Osteocyte (in vitro differentiated cells): ENCODE measurements at regions not wholly inside any gene's neighbourhood (a gene's known extent, or its start where the extent isn't known, plus 50 kb on each side); places are given as distances from the start of the nearest gene placed in this dataset.

Experiments
- DNase-seq: peaks from one replicate; pipeline ENCODE4 v3.0.0; 2021; ENCODE audit warnings: mixed read lengths; ENCODE audit not compliant: unreplicated experiment; ENCODE audit errors: extremely low spot score
- H3K27ac Mint-ChIP-seq: one replicate; pipeline ENCODE4 v1.8.0; 2021; ENCODE audit warnings: mild to moderate bottlenecking, mixed read lengths; ENCODE audit not compliant: unreplicated experiment
- H3K27me3 Mint-ChIP-seq: one replicate; pipeline ENCODE4 v1.8.0; 2021; ENCODE audit warnings: mixed read lengths; ENCODE audit not compliant: unreplicated experiment
- H3K36me3 Mint-ChIP-seq: one replicate; pipeline ENCODE4 v1.8.0; 2021; ENCODE audit warnings: mixed read lengths; ENCODE audit not compliant: unreplicated experiment
- H3K4me1 Mint-ChIP-seq: one replicate; pipeline ENCODE4 v1.8.0; 2021; ENCODE audit warnings: mixed read lengths; ENCODE audit not compliant: unreplicated experiment
- H3K4me3 Mint-ChIP-seq: one replicate; pipeline ENCODE4 v1.8.0; 2021; ENCODE audit warnings: mild to moderate bottlenecking, moderate library complexity, mixed read lengths; ENCODE audit not compliant: unreplicated experiment
- H3K9me3 Mint-ChIP-seq: one replicate; pipeline ENCODE4 v1.8.0; 2021; ENCODE audit warnings: mixed read lengths; ENCODE audit not compliant: unreplicated experiment
- CTCF ChIP-seq: fragments of 200-600 bp; sonication (generic); IDR thresholded peaks from 2 replicates; pipeline ENCODE4 v1.5.0; 2021; ENCODE audit warnings: antibody characterized with exemption, mild to moderate bottlenecking, moderate library complexity

- no peak for DNase-seq
- Mint-ChIP-seq H3K27me3 (no peaks in the 10 kb centered on the region), H3K36me3 (no peaks in the 10 kb centered on the region), H3K4me1 (peaks cover 21% of the 10 kb centered on the region), H3K27ac (no peak overlapping the region), H3K4me3 (no peak overlapping the region), H3K9me3 (no peaks in the 10 kb centered on the region)
- TF ChIP-seq CTCF = no peak
Measured at GRCh38 chr3:101099791-101100190, 106.6 kb upstream of the ABI3BP start.

- TF ChIP-seq CTCF = no peak
Measured at GRCh38 chr3:101096444-101096843, 103.2 kb upstream of the ABI3BP start.

GRCh38 chr3:101095693-101096430, 102.6 kb upstream of the ABI3BP start:
- no peaks in the 10 kb centered on the region for H3K36me3 Mint-ChIP-seq
- peak overlapping the region; percentile 20 for H3K4me3 Mint-ChIP-seq
- DNase-seq = no peak
- H3K4me1 Mint-ChIP-seq = peaks cover 22% of the 10 kb centered on the region
- no peaks in the 10 kb centered on the region for H3K27me3 Mint-ChIP-seq
- TF ChIP-seq CTCF = no peak
- peak overlapping the region; percentile 75 for H3K27ac Mint-ChIP-seq
- no peaks in the 10 kb centered on the region for H3K9me3 Mint-ChIP-seq

More at GRCh38 chr3:101096444-101096843, 103.2 kb upstream of the ABI3BP start:
- DNase-seq = no peak
- H3K4me3 Mint-ChIP-seq = no peak overlapping the region
- H3K27ac Mint-ChIP-seq = peak overlapping the region; percentile 75
- H3K27me3 Mint-ChIP-seq = no peaks in the 10 kb centered on the region
- H3K36me3 Mint-ChIP-seq = no peaks in the 10 kb centered on the region
- no peaks in the 10 kb centered on the region for H3K9me3 Mint-ChIP-seq
- peaks cover 22% of the 10 kb centered on the region for H3K4me1 Mint-ChIP-seq

GRCh38 chr3:101091489-101091888, 98.3 kb upstream of the ABI3BP start:
- Mint-ChIP-seq H3K9me3 (no peaks in the 10 kb centered on the region), H3K27me3 (no peaks in the 10 kb centered on the region), H3K36me3 (no peaks in the 10 kb centered on the region), H3K27ac (no peak overlapping the region), H3K4me3 (no peak overlapping the region), H3K4me1 (peaks cover 18% of the 10 kb centered on the region)
- TF ChIP-seq CTCF = no peak
- no peak for DNase-seq

GRCh38 chr3:101085752-101086151, 92.5 kb upstream of the ABI3BP start:
- no peaks in the 10 kb centered on the region for H3K27me3 Mint-ChIP-seq
- peaks cover 13% of the 10 kb centered on the region for H3K4me1 Mint-ChIP-seq
- DNase-seq = no peak
- H3K4me3 Mint-ChIP-seq = no peak overlapping the region
- no peak overlapping the region for H3K27ac Mint-ChIP-seq
- TF ChIP-seq CTCF = no peak
- no peaks in the 10 kb centered on the region for H3K9me3 Mint-ChIP-seq
- H3K36me3 Mint-ChIP-seq = no peaks in the 10 kb centered on the region
